HepG2 (cell line): ENCODE measurements at regions not wholly inside any gene's neighbourhood (a gene's known extent, or its start where the extent isn't known, plus 50 kb on each side); places are given as distances from the start of the nearest gene placed in this dataset.

Source experiments
- EP300 ChIP-seq, 3 experiments: sonication (generic) in 1 of 3; formaldehyde crosslinking in 1 of 3; IDR thresholded peaks; 2 replicates each; pipeline versions ENCODE4 v1.5.1 to v1.6.1; 2011 to 2020; ENCODE audit warnings: low read depth in 2 of 3, low read length in 2 of 3, borderline replicate concordance in 1 of 3, improper control_type of control experiment in 1 of 3, mild to moderate bottlenecking in 1 of 3, missing genetic modification reagents in 1 of 3, moderate library complexity in 1 of 3
- GABPB1 ChIP-seq: IDR thresholded peaks from 2 replicates; pipeline ENCODE4 v1.6.1; 2016; ENCODE audit warnings: mild to moderate bottlenecking, missing genetic modification reagents, moderate library complexity, missing compliant biosample characterization
- GLI4 ChIP-seq: sonication (generic); formaldehyde crosslinking; IDR thresholded peaks from 2 replicates; pipeline ENCODE4 v1.5.1; 2020; ENCODE audit warnings: missing genetic modification reagents, mild to moderate bottlenecking, moderate library complexity, borderline replicate concordance
- KDM1A ChIP-seq: IDR thresholded peaks from 2 replicates; pipeline ENCODE4 v1.6.1; 2016; ENCODE audit warnings: missing compliant biosample characterization
- MAFK ChIP-seq, 2 experiments: IDR thresholded peaks in 1 of 2; conservative IDR thresholded peaks in 1 of 2; 2 replicates each; pipeline ENCODE4 v1.6.1; 2011; ENCODE audit warnings: improper control_type of control experiment in 2 of 2, low read length in 2 of 2
- NFRKB ChIP-seq: fragments of 450-650 bp; IDR thresholded peaks from 2 replicates; pipeline ENCODE4 v1.6.1; 2017
- ZNF136 ChIP-seq: sonication (generic); formaldehyde crosslinking; IDR thresholded peaks from 2 replicates; pipeline ENCODE4 v1.8.1; 2022; ENCODE audit warnings: low read depth, mild to moderate bottlenecking, moderate library complexity, missing genetic modification reagents
- ZNF331 ChIP-seq: sonication (generic); formaldehyde crosslinking; IDR thresholded peaks from 2 replicates; pipeline ENCODE4 v1.4.0; 2020; ENCODE audit warnings: missing genetic modification reagents
- ZNF629 ChIP-seq: sonication (generic); formaldehyde crosslinking; conservative IDR thresholded peaks from 2 replicates; pipeline ENCODE4 v1.5.0; 2020; ENCODE audit warnings: missing genetic modification reagents
- TF ChIP-seq, protein P1 (sequence below): sonication (generic); formaldehyde crosslinking; IDR thresholded peaks from 2 replicates; pipeline ENCODE4 v1.5.0; 2020; ENCODE audit warnings: missing genetic modification reagents, mild to moderate bottlenecking, borderline replicate concordance
- TF ChIP-seq, protein P2 (sequence below): sonication (generic); formaldehyde crosslinking; IDR thresholded peaks from 2 replicates; pipeline ENCODE4 v1.4.0; 2020; ENCODE audit warnings: mild to moderate bottlenecking, missing genetic modification reagents

DNA sequence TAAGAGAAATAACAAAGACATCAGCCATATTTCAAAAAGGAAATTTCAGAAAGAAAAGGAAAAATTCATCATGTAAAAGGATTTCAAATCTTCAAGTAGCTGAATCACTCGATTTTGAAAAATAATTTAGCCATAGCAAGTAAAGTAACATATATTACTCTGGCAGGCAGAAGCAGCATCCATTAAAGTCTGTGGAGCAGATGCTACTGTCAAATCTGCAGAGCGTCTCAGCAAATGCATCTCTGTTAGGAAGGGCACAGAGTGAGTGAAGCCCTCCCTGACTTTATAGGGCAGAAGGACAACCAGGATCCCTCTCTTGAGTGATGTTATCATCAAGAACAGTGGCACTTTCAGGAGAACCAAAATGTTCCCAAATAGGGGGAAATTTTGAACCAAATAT is 445.5 kb downstream of the EFNB2 start:
- TF ChIP-seq ZNF331 (CRISPR knock-in tag) (no peak), MAFK (conservative IDR thresholded peaks at IDR 0.05 in 1 of 2, IDR thresholded peaks at IDR 0.05 in 1 of 2; ENCODE audit: low read length in 2 of 2) (no peak), ZNF629 (CRISPR knock-in tag) (no peak), NFRKB (no peak), EP300 (IDR thresholded peaks at IDR 0.05; ENCODE audit: low read depth in 2 of 2, low read length in 2 of 2) (no peak), EP300 (CRISPR knock-in tag; IDR thresholded peaks at IDR 0.05; ENCODE audit: borderline replicate concordance) (no peak), ZNF136 (CRISPR knock-in tag) (no peak), KDM1A (CRISPR knock-in tag) (no peak), GLI4 (no peak), GABPB1 (CRISPR knock-in tag) (no peak)
- TF ChIP-seq, protein P1, sequence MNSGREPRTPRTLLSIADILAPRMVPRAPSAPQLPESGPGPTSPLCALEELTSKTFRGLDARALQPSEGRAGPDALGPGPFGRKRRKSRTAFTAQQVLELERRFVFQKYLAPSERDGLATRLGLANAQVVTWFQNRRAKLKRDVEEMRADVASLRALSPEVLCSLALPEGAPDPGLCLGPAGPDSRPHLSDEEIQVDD (CRISPR knock-in tag) = no peak
- TF ChIP-seq, protein P2, sequence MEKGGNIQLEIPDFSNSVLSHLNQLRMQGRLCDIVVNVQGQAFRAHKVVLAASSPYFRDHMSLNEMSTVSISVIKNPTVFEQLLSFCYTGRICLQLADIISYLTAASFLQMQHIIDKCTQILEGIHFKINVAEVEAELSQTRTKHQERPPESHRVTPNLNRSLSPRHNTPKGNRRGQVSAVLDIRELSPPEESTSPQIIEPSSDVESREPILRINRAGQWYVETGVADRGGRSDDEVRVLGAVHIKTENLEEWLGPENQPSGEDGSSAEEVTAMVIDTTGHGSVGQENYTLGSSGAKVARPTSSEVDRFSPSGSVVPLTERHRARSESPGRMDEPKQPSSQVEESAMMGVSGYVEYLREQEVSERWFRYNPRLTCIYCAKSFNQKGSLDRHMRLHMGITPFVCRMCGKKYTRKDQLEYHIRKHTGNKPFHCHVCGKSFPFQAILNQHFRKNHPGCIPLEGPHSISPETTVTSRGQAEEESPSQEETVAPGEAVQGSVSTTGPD (CRISPR knock-in tag) = no peak
